K562 (cell line): ENCODE measurements at regions not wholly inside any gene's neighbourhood (a gene's known extent, or its start where the extent isn't known, plus 50 kb on each side); places are given as distances from the start of the nearest gene placed in this dataset.

Experiments used
- E2F1 ChIP-seq: sonication (generic); formaldehyde crosslinking; IDR thresholded peaks from 2 replicates; pipeline ENCODE4 v1.8.1; 2023; ENCODE audit warnings: mild to moderate bottlenecking, missing genetic modification reagents, moderate library complexity
- GTF2A2 ChIP-seq: IDR thresholded peaks from 2 replicates; pipeline ENCODE4 v1.6.1; 2016; ENCODE audit warnings: mild to moderate bottlenecking, missing genetic modification characterization, missing compliant biosample characterization
- HDAC8 ChIP-seq: fragments of 450-650 bp; IDR thresholded peaks from 2 replicates; pipeline ENCODE4 v1.6.1; 2016; ENCODE audit warnings: mild to moderate bottlenecking, missing genetic modification characterization, moderate library complexity, missing compliant biosample characterization
- KDM2B ChIP-seq: fragments of 250-450 bp; sonication (Bioruptor Pico); IDR thresholded peaks from 2 replicates; pipeline ENCODE4 v1.8.0; 2021; ENCODE audit warnings: mild to moderate bottlenecking, moderate library complexity
- MAX ChIP-seq: sonication (generic); formaldehyde crosslinking; IDR thresholded peaks from 2 replicates; pipeline ENCODE4 v1.9.0; 2022; ENCODE audit warnings: mild to moderate bottlenecking, missing genetic modification reagents
- NCOA6 ChIP-seq: fragments of 450-650 bp; IDR thresholded peaks from 2 replicates; pipeline ENCODE4 v1.6.1; 2017; ENCODE audit warnings: mild to moderate bottlenecking
- PML ChIP-seq: IDR thresholded peaks from 2 replicates; pipeline ENCODE4 v1.6.1; 2012; ENCODE audit warnings: low read length, inconsistent platforms
- PRPF4 ChIP-seq: fragments of 200-400 bp; formaldehyde crosslinking; IDR thresholded peaks from one replicate; pipeline ENCODE4 v1.6.1; 2017; ENCODE audit warnings: low read length, low read depth, mild to moderate bottlenecking; ENCODE audit not compliant: insufficient read depth, poor library complexity, severe bottlenecking
- TCF7 ChIP-seq: sonication (generic); IDR thresholded peaks from 2 replicates; pipeline ENCODE4 v1.6.1; 2016; ENCODE audit warnings: antibody characterized with exemption, borderline replicate concordance
- U2AF2 ChIP-seq: fragments of 200-400 bp; formaldehyde crosslinking; optimal IDR thresholded peaks from 2 replicates; pipeline ENCODE3; 2017; ENCODE audit warnings: low read depth, mild to moderate bottlenecking, low read length
- ZNF121 ChIP-seq: sonication (generic); formaldehyde crosslinking; conservative IDR thresholded peaks from 2 replicates; pipeline ENCODE4 v1.8.0; 2022; ENCODE audit warnings: missing genetic modification reagents
- ZNF282 ChIP-seq: sonication (generic); formaldehyde crosslinking; IDR thresholded peaks from 2 replicates; pipeline ENCODE4 v1.8.1; 2023; ENCODE audit warnings: missing genetic modification reagents
- ZNF695 ChIP-seq: fragments of 450-650 bp; formaldehyde crosslinking; IDR thresholded peaks from 2 replicates; pipeline ENCODE4 v1.4.0; 2020; ENCODE audit warnings: mild to moderate bottlenecking, moderate library complexity
- ZNF699 ChIP-seq: fragments of 250-450 bp; sonication (Bioruptor Pico); IDR thresholded peaks from 2 replicates; pipeline ENCODE4 v1.8.0; 2021; ENCODE audit warnings: mild to moderate bottlenecking, moderate library complexity; ENCODE audit not compliant: insufficient replicate concordance
- ZNF717 ChIP-seq: fragments of 250-450 bp; sonication (Bioruptor Pico); IDR thresholded peaks from 2 replicates; pipeline ENCODE4 v1.5.0; 2021
- TF ChIP-seq, protein P1 (sequence below): fragments of 450-650 bp; formaldehyde crosslinking; IDR thresholded peaks from 2 replicates; pipeline ENCODE4 v1.4.0; 2022; ENCODE audit warnings: missing genetic modification characterization
- TF ChIP-seq, protein P2 (sequence below): fragments of 250-450 bp; sonication (Bioruptor Pico); IDR thresholded peaks from 2 replicates; pipeline ENCODE4 v1.5.0; 2020; ENCODE audit warnings: mild to moderate bottlenecking, borderline replicate concordance
- TF ChIP-seq, protein P3 (sequence below): fragments of 250-450 bp; sonication (Bioruptor Pico); IDR thresholded peaks from 2 replicates; pipeline ENCODE4 v1.8.0; 2021; ENCODE audit warnings: borderline replicate concordance, mild to moderate bottlenecking, moderate library complexity; ENCODE audit not compliant: poor library complexity, severe bottlenecking
- TF ChIP-seq, protein P4 (sequence below): conservative IDR thresholded peaks from 2 replicates; pipeline ENCODE4 v1.6.1; 2011; ENCODE audit warnings: low read depth, mild to moderate bottlenecking, low read length; ENCODE audit not compliant: control insufficient read depth

DNA sequence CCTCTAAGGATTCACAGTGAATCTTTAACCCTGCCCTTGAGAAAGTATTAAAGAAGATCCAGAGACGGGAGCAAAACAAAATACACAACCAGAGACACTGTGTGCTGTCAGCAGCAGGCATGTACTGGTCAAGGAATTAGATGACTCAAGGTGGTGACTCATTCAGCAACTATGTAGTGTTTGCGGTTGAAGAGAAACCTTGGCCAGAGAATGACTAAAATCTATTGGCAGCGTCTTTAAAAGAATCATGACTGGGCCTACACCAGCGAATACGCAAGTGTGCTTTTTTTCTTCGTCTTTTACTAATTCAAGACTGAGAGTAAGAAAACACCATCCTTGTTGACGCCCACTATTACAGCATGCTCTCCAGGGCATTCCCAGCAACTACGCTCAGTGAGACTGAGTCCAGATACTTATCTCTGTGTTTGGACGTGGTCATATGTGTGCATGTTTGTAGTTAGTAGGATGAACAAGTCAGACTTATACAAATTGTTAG, 72.4 kb upstream of the BACH2 start (continued):
- TF ChIP-seq, protein P1, sequence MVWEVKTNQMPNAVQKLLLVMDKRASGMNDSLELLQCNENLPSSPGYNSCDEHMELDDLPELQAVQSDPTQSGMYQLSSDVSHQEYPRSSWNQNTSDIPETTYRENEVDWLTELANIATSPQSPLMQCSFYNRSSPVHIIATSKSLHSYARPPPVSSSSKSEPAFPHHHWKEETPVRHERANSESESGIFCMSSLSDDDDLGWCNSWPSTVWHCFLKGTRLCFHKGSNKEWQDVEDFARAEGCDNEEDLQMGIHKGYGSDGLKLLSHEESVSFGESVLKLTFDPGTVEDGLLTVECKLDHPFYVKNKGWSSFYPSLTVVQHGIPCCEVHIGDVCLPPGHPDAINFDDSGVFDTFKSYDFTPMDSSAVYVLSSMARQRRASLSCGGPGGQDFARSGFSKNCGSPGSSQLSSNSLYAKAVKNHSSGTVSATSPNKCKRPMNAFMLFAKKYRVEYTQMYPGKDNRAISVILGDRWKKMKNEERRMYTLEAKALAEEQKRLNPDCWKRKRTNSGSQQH (CRISPR knock-in tag): no peak
- TF ChIP-seq, protein P2, sequence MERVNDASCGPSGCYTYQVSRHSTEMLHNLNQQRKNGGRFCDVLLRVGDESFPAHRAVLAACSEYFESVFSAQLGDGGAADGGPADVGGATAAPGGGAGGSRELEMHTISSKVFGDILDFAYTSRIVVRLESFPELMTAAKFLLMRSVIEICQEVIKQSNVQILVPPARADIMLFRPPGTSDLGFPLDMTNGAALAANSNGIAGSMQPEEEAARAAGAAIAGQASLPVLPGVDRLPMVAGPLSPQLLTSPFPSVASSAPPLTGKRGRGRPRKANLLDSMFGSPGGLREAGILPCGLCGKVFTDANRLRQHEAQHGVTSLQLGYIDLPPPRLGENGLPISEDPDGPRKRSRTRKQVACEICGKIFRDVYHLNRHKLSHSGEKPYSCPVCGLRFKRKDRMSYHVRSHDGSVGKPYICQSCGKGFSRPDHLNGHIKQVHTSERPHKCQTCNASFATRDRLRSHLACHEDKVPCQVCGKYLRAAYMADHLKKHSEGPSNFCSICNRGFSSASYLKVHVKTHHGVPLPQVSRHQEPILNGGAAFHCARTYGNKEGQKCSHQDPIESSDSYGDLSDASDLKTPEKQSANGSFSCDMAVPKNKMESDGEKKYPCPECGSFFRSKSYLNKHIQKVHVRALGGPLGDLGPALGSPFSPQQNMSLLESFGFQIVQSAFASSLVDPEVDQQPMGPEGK (CRISPR knock-in tag): no peak
- TF ChIP-seq ZNF121 (CRISPR knock-in tag): no peak
- TF ChIP-seq ZNF699 (CRISPR knock-in tag): no peak
- TF ChIP-seq, protein P3, sequence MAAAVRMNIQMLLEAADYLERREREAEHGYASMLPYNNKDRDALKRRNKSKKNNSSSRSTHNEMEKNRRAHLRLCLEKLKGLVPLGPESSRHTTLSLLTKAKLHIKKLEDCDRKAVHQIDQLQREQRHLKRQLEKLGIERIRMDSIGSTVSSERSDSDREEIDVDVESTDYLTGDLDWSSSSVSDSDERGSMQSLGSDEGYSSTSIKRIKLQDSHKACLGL (CRISPR knock-in tag): no peak
- TF ChIP-seq ZNF282 (CRISPR knock-in tag): no peak
- no peak for TF ChIP-seq ZNF717
- TF ChIP-seq E2F1 (CRISPR knock-in tag): no peak
- no peak for TF ChIP-seq PRPF4
- TF ChIP-seq, protein P4, sequence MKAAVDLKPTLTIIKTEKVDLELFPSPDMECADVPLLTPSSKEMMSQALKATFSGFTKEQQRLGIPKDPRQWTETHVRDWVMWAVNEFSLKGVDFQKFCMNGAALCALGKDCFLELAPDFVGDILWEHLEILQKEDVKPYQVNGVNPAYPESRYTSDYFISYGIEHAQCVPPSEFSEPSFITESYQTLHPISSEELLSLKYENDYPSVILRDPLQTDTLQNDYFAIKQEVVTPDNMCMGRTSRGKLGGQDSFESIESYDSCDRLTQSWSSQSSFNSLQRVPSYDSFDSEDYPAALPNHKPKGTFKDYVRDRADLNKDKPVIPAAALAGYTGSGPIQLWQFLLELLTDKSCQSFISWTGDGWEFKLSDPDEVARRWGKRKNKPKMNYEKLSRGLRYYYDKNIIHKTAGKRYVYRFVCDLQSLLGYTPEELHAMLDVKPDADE: no peak
- TF ChIP-seq U2AF2: no peak
- no peak for TF ChIP-seq MAX
- TF ChIP-seq KDM2B: no peak
- TF ChIP-seq TCF7: no peak
- TF ChIP-seq NCOA6: no peak
- no peak for TF ChIP-seq GTF2A2 (tag)
- TF ChIP-seq HDAC8 (tag): no peak
- TF ChIP-seq ZNF695 (CRISPR knock-in tag): no peak
- TF ChIP-seq PML: peak; percentile 17; the same call in 1 of the 2 replicates
